SK-N-SH treated with all-trans-retinoic acid at 6 μM for 48 hours (cell line): ENCODE measurements at regions not wholly inside any gene's neighbourhood (a gene's known extent, or its start where the extent isn't known, plus 50 kb on each side); places are given as distances from the start of the nearest gene placed in this dataset.

Source experiments
- ARNTL ChIP-seq: fragments of 450-650 bp; formaldehyde crosslinking; IDR thresholded peaks from 2 replicates; pipeline ENCODE4 v1.5.0; 2020; ENCODE audit warnings: low read depth, mild to moderate bottlenecking, moderate library complexity, borderline replicate concordance
- BACH2 ChIP-seq: fragments of 250-450 bp; sonication (Bioruptor Pico); IDR thresholded peaks from 2 replicates; pipeline ENCODE4 v1.9.0; 2021; ENCODE audit warnings: mild to moderate bottlenecking, borderline replicate concordance
- CREB5 ChIP-seq: fragments of 250-450 bp; sonication (Bioruptor Pico); IDR thresholded peaks from 2 replicates; pipeline ENCODE4 v1.5.1; 2020; ENCODE audit warnings: low read depth, mild to moderate bottlenecking, moderate library complexity
- CSDC2 ChIP-seq: fragments of 250-450 bp; sonication (Bioruptor Pico); IDR thresholded peaks from 2 replicates; pipeline ENCODE4 v1.5.0; 2020; ENCODE audit warnings: mild to moderate bottlenecking, moderate library complexity
- ISL1 ChIP-seq: fragments of 250-450 bp; sonication (Bioruptor Pico); IDR thresholded peaks from 2 replicates; pipeline ENCODE4 v2.1.2; 2022; ENCODE audit warnings: mild to moderate bottlenecking, moderate library complexity
- PATZ1 ChIP-seq: fragments of 250-450 bp; sonication (Bioruptor Pico); IDR thresholded peaks from 2 replicates; pipeline ENCODE4 v1.8.0; 2020; ENCODE audit warnings: mild to moderate bottlenecking, moderate library complexity, borderline replicate concordance
- PPARA ChIP-seq: fragments of 250-450 bp; sonication (Bioruptor Pico); IDR thresholded peaks from 2 replicates; pipeline ENCODE4 v1.5.0; 2020; ENCODE audit warnings: mild to moderate bottlenecking, borderline replicate concordance
- ZC3H10 ChIP-seq: fragments of 250-450 bp; sonication (Bioruptor Pico); IDR thresholded peaks from 2 replicates; pipeline ENCODE4 v1.5.1; 2021; ENCODE audit warnings: mild to moderate bottlenecking, moderate library complexity
- ZFP3 ChIP-seq: fragments of 250-450 bp; sonication (Bioruptor Pico); IDR thresholded peaks from 2 replicates; pipeline ENCODE4 v1.5.0; 2020; ENCODE audit warnings: mild to moderate bottlenecking, moderate library complexity
- ZFP30 ChIP-seq: fragments of 450-650 bp; formaldehyde crosslinking; IDR thresholded peaks from 2 replicates; pipeline ENCODE4 v1.5.0; 2022; ENCODE audit warnings: mild to moderate bottlenecking, moderate library complexity
- ZNF70 ChIP-seq: fragments of 450-650 bp; formaldehyde crosslinking; IDR thresholded peaks from 2 replicates; pipeline ENCODE4 v1.5.0; 2020; ENCODE audit warnings: mild to moderate bottlenecking, moderate library complexity
- ZNF8 ChIP-seq: fragments of 450-650 bp; formaldehyde crosslinking; IDR thresholded peaks from 2 replicates; pipeline ENCODE4 v1.5.0; 2020; ENCODE audit warnings: mild to moderate bottlenecking, moderate library complexity

DNA sequence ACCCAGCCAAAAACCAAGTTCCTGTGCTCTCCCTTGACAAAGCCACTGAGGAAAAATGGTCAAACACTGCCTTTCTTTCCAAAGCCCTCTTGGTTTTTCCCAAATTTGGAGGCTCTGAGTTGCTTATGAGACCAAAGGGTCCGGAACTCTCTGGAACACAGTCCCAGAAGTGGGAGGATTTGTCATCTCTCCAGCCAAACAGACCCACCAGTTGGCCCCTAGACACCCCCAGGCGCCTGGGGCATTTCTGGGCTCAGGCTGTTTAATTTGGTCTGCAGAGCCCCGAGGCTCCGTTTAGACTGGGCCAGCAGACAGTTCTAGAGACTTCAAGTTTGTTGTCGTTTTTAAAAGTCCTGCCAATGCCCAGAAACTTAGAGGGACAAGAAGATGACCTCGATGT lies 239.1 kb downstream of the SEC14L1 start:
- TF ChIP-seq ZFP3 = no peak
- TF ChIP-seq CSDC2 (CRISPR knock-in tag) = no peak
- TF ChIP-seq BACH2 (CRISPR knock-in tag) = no peak
- TF ChIP-seq PATZ1 (CRISPR knock-in tag) = no peak
- no peak for TF ChIP-seq ISL1
- TF ChIP-seq PPARA (CRISPR knock-in tag) = no peak
- no peak for TF ChIP-seq ZFP30 (CRISPR knock-in tag)
- TF ChIP-seq ARNTL (CRISPR knock-in tag) = no peak
- no peak for TF ChIP-seq ZC3H10 (CRISPR knock-in tag)
- TF ChIP-seq ZNF70 (CRISPR knock-in tag) = no peak
- no peak for TF ChIP-seq CREB5 (CRISPR knock-in tag)
- no peak for TF ChIP-seq ZNF8
